Stimulated activated CD4-positive, alpha-beta T cell treated with anti-CD3 and anti-CD28 coated beads, Interleukin-12 subunit alpha, Interleukin-12 subunit beta, amount 100 ng/mL, for 48 hours (primary cell): ENCODE measurements at regions not wholly inside any gene's neighbourhood (a gene's known extent, or its start where the extent isn't known, plus 50 kb on each side); places are given as distances from the start of the nearest gene placed in this dataset.

Experiments
- DNase-seq, 3 donors: peaks; one replicate each; pipeline ENCODE4 v3.0.0-alpha.2; 2020; ENCODE audit warnings: low read depth in 2 of 3, low spot score in 1 of 3

DNA sequence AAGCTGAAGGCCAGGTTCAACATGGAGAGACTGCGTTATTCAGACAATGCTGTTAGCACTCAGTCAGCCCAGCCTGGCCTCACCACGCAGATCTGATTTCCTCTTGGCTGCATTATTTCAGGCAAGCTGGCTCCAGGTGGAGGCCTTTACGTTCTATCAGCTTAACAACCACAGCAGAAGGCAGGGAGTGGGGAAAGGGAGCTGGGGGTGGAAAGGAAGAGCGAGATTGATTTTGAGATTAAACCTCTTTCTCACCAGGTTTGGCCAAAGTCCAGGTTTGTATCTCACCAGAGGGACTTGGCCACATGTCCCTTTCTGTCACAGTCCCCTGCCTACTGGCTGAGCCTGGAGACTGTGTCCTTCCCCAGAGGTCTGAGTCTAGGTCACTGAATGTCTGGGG is 543.7 kb upstream of the TMEM132C start:
- no peak for DNase-seq

DNA sequence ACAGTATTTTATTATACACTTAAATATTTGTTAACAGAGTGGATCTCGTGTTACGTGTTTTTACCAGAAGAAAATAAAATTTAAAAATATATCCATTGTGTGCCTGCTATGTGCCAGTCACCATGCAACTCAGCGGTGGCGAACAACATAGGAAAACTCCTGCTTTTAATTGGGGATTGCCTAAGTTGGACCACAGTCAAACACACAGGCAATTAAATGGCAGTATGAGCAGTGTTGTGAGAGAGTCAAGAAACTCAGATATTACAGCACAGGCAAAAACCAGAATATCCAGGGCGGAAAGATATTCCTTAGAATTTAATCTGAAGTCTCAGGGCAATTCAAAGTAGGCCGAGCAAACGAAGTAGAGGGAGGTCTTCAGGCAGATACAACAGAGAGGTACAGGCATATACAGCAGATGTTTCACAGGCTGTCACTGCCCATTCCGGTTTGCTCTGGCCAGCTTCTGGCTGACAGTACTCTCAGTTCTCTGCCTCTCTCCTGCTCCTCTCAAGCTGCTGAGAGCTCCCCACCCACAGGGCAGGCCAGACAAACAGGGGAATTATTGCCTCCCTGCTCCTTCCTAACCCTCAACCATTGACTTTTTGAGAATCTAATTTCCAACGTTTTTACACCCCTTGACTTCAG is 540.2 kb upstream of the TMEM132C start:
- no peak for DNase-seq

DNA sequence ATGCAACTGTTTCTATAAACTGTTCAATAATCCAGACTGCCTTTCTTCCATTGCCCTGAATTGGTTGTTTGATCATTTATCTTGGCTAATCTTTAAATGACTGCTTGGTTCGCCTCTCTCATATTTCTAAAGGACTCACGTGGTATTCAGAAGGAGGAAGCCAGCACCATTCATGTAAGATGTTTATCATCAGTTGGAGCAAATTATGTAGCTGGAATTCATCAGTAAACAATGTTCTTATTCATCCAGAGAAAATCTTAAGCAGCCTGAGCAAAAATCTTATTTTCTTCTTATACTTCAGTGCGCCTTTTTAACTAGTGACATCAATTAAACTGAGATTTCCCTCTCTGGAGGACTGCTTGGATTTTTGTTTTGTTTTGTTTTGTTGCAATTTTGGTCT is 538.7 kb upstream of the TMEM132C start:
- no peak for DNase-seq

DNA sequence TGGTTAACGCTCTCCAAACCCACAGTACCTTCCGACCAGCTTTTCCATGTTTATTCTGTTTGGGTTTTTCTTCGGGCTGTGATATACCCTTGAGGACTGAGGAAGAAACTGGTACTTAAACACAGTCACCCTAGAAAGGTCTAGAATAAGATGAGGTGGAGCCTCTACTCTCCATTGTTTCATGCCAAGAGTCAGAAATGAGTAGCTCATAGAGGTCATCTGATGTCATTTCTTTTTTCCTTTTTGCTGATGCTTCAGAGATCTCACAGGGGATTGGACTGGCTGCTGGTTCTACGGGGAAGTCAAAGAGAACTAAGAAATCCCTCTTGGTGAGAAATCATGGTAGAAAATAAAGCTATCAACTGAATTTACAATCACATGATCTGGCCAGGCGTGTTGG is 538.2 kb upstream of the TMEM132C start:
- no peak for DNase-seq

DNA sequence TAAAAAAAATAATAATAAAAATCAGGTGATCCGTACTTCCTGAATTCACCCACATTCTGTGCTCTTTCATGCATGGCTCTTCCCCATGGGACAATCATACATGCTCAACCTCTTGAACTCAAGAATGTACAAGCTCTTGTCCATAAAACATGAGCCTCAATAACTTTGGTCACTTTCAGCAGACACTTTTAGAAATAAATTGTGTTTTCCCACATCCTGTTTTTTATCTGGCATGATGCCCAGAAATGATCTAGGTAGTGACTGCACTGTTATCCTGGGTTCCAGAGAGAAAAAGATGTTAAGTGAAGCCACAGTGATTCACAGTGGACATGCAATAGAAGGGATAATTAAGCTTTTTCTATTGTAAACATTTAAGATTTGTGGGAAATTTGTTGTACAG is 537.6 kb upstream of the TMEM132C start:
- no peak for DNase-seq

DNA sequence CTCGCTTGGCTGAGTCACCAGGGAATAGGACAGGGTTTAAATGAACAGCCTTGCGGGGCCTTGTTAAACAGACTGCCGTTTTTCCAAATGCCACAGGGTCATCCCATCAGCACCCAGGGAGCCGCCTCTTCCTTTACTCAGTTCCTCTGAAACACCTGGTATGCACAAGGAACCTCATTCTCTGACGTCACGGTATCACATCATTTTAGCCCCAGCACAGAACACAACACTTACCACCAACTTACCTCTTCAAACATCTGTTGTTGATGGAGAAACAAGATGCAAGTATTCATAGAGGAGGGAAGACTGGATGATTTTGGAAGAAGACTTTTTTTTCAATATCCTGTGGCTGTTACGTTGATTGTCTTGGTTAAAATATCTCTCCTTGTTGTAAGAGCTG is 535.3 kb upstream of the TMEM132C start:
- no peak for DNase-seq

DNA sequence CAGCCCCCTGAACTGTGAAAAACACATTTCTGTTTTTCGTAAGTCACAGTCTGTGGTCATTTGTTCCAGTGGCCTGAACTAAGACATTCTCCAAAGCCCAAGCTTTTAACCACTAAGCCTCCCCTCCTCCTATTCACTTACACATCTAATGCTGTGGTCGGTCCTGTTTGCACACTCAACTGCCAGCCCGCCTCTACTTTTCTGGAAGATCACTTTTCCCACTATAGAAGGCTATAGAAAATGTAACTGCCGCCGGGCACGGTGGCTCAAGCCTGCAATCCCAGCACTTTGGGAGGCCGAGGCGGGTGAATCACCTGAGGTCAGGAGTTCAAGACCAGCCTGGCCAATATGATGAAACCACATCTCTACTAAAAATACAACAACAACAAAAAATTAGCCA is 524.7 kb upstream of the TMEM132C start:
- no peak for DNase-seq

DNA sequence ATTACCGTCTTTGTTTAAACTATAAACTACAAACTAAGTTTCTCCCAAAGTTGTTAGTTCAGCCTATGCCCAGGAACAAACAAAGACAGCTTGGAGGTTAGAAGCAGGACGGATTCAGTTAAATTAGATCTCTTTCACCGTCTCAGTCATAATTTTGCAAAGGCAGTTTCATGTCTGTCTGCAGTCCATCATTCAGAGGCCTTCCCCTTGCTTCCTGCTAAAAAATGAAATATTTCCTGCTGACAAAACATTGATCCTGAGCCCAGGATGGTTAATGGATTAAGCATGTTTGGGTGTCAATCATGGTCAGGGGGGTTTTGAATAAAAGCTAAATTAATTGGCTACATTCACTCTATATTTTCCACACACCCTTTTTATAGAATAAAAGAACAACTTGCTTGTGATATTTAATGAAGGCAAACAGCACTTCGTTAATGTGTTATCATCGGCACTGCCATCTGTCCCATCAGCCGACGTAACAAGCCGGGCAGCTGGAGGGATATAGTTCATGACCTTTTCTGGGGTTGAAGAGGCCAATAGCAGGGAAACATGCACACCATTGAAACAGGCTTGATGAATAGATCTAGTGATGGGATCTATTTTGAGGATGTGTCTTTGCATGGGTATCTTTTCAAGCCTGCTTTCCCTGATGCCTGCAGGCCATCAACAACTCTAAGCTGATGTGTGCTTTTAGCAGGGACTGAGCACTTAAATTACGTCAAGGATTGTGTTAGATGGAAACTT is 521.3 kb upstream of the TMEM132C start:
- DNase-seq = no peak

DNA sequence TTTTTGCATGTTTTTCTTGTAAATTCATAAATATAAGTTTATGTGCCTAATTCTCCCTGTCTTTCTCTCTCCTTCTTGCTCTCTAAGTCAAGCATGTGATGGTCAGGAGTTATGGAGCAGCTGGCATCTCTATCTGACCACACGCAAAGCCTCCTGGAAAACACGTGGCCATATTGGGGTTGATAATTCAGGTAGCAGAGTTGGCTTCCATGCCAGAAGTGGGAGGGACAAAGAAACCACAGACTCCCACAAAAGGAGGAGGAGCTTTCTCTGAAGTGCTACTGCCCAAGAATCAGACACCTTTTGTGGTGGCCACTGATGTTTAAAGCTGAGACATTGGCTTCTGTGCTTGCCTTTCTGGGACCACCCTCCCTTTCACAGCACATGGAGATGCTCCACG is 517.6 kb upstream of the TMEM132C start:
- DNase-seq = no peak

DNA sequence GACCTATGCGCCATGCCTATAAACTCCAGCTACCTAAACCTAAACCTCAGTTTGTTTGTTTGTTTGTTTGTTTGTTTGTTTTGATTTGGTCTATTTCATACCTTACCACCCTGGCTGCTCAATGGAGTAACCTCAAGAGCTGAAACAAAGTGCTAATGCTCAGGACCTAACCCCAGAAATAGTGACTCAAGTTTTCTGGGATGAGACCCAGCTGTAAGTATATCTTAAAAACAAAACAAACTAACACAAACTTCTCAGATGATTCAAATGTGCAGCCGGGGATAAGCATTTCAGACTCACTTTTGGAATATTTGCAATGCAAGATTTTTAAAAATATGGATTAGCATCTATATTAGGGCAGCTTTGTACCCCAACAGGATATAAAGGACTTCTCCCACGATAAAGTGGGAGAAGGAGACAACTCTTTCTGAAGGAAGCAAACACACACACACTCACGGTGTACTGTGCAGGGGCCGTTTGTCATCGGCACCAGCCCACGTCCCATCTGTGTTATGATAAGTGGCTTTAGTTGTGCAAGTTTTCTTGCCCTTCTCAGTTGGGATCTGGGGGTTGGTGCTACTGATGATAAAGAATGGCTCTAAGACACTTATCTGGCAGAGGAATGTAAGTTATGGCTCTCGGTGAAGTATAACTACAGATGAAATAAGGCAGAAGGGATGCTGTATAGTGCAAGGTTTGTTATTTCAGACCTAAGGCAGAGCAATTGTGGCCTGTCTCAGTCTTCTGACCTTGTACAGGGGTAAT is 516.7 kb upstream of the TMEM132C start:
- DNase-seq = no peak

DNA sequence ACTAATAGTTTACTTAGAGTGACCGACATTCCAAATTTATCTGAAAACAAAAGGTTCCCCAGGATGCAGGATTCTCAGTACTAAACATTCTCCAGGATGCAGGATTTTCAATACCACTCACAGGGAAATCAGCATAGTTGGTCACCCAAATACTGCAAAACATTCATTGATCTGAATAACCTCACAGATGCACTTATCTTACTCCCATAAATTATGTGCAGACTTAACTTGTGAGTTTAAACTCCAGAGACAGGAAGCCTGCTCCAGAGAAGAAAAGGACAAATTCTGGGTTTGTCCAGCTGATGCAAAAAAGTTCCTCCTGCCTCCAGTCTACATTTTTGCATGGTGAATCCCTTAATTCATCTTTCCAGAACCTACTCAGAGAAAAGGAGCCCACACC is 514.2 kb upstream of the TMEM132C start:
- no peak for DNase-seq

DNA sequence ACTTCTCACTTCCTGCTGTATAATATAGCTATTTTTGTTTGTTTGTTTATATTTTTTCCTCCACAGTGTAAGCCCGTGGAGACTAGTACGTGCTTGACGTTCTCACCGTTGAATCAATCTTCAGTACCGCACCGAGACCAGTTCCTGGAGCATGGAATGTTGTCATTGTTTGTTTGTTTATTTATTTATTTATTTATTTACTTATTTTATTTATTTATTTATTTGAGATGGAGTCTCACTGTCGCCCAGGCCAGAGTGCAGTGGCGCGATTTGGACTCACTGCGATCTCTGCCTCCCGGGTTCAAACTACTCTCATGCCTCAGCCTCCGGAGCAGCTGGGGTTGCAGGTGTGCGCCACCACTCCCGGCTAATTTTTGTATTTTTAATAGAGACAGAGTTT is 506.6 kb upstream of the TMEM132C start:
- DNase-seq = no peak

DNA sequence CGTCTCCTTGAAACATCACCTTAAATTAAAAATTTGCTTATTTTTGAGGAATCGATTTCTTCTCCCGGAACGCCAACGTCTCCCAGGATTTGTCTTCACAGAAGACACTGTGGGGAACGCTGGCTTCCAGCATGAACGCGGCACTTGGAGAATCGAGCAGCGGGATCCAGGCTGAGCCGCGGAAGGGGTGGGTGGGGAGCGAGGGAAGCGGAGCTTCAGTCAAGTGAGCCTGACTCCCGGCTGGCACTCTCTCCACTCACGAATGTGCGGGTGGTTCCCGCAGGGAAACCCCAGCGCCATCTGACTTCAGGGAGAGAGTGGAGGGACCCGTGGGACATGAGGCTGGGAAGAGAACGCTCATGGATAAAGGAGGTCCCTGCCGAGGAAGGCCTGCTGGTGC is 506.0 kb upstream of the TMEM132C start:
- DNase-seq = no peak

DNA sequence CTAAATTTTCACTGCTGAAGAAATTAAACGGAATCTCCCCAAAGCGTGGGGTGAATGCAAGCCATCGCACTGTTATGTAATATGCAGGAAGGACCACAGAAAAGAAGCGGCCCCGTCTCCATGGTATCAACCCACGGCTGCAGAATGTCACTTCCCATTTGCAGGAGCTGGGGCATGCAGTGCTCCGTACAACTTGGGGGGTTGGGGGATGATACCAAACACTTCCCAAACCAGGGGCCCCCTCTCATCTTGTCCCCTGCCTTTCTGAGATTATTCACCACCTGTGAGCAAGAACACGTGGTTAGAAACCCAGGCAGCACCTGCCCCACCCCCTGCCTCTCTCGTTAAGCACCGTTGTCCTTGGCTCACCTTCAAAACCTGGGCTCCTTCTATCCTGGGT is 505.1 kb upstream of the TMEM132C start:
- no peak for DNase-seq

DNA sequence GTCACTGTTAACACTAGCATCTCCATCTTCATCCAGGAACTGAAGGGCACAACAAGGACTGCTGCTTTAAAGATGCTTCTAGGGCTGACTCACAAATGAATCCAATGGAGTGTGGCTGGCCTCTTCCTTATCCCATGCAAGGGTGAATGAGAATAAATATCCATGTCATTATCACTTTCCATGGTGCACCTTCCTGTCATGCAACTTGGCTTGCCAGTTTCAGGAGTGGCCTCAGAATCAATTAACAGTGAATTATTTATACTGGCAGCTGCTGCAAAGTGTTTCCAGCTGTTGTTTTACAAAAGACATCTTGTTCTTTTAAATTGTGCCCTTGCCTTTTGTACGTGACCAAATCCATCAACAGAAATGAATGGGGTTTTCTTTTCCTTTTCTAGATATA is 499.3 kb upstream of the TMEM132C start:
- no peak for DNase-seq

DNA sequence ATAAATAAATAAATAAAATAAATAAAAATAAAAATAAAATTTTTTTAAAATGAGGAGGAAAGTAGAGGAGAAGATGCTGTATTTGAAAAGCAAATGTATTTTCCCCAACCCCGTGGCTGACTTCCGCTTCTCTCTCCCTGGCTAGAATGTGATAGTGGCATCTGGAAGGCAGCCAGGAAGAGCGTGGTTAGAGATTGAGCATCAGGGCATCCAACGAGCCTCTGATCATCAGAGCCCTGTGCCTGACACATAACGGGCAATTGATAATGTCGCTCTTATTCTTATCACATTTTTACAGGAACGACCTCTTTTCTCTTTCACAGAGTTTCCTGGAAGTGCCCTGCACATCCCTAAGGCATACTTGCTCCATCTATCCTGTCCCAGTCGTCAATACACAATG is 496.9 kb upstream of the TMEM132C start:
- no peak for DNase-seq

DNA sequence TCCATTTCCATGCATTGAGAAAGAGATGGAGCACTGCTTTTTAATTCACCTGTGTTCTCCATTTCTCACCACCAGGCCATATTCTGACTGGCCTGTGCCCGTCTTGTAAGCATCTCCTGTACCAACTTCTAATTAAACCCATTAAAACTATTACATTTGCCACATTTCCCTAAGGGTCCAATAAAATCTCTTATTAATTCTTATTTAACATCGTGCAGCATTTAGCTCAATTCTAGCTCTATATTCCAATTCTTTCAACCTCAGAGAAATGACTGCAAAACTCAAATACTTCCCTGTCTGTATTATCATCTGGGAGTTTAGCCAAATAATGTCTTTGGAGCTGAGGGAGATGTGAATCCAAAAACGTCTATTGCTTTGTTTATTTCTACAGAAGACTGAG is 495.4 kb upstream of the TMEM132C start:
- no peak for DNase-seq

DNA sequence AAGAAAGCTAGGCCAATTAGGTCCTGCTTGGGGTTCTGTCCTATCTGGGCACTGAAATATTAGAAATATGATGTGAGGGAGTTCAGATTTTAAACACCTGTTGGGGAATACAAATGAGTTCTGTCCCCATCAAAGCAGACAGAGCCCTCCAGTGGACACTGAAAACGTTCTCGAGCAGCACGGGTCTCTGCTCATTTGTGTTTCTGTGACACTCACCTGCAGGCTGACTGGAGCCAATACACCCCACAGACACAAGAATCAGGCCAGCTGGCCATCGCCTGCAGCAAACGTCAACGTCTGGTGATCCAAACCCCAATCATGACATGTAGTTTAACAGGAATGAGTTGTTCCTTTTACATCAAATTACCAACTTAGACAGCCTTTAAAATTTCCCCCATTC is 493.4 kb upstream of the TMEM132C start:
- no peak for DNase-seq

DNA sequence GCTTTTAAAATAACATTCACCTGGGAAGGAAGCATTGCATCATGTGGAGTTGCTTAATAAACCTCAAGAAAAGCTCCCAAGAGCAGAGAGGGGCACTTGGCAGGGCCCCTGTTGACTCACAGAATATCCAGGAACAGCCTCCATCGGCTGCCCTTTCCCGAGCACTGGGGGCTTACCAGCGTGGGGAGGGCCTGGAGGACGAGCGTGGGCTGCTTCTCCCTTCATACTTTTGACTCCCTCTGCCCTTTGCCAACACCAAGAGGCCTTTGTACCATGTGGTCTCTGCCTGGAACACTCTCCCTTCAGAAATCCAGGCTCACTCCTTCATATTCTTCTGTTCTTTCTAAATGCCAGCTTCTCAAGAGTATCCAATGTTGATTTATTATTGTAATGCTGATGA is 492.1 kb upstream of the TMEM132C start:
- no peak for DNase-seq

DNA sequence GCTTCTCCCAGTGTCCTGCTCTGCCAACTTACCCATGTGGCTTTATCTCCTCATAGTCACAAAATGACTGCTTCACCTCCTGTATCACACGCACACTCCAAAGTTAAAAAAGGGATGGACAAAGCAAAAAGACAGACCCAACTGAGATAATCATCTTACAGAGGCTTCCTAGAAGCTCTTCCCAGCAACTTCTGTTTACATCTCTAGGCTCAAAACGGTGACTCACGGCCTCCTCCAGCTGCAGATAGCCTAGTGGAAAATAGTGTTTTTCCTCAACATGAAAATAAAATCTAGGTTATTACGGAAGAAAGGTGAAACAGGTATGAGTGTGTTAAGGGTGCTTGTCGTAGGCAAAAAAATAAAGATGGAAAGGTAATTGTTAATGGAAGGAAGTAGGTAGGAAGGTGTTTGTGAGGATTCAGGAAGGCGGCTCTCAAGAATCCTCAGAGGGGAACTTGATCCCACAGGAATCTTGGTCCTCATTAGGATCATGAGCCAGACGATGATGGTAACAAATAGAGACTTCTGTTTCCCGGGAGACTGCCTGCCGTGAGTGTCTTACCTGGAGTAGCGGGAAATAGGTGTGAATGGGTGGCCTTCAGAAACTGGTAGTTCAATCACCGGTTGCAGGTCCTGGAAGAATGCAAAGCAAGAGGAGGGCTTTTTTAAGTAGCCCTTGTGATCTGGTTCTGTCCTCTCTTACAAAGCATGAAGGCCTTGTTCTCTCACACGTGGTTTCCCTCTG is 487.5 kb upstream of the TMEM132C start:
- no peak for DNase-seq

DNA sequence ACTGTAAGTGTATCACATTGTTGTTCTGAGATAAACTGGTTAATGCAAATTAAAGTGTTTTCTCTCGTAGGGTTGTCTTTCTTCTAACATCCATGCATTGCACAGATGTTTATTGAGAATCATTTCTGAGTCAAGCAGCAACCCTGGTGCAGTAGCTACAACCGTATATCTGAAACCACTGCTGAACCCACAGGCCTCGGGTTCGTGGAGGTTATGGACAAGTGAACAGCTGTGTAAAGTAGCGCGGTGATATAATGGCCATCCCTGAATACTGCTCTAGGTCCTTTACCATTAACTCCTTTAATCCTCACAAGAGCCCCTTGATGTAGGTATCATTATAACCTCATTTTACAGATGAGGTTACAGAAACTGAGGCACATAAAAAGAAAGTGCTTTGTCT is 486.1 kb upstream of the TMEM132C start:
- DNase-seq = no peak

DNA sequence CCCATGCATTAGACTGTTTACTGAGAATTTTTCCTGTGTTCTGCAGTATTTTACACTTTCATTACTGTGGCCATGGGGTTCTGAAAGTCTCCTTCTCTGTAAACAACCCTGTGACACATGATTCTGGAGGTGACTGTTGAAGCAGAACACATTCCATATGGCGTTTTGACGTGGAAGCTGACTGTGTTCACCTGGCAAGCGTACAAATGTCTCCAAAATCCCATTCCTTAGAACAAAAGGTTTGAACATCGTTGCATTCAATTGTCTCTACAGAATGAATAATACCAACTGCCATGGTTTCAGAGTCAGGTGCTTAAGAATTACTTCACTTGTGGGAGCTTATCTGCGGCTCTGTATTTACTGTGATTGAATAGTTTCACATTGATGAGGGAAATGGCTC is 485.6 kb upstream of the TMEM132C start:
- DNase-seq = no peak
